ENCODE measurements at regions not wholly inside any gene's neighbourhood (a gene's known extent, or its start where the extent isn't known, plus 50 kb on each side); places are given as distances from the start of the nearest gene placed in this dataset.

DNA sequence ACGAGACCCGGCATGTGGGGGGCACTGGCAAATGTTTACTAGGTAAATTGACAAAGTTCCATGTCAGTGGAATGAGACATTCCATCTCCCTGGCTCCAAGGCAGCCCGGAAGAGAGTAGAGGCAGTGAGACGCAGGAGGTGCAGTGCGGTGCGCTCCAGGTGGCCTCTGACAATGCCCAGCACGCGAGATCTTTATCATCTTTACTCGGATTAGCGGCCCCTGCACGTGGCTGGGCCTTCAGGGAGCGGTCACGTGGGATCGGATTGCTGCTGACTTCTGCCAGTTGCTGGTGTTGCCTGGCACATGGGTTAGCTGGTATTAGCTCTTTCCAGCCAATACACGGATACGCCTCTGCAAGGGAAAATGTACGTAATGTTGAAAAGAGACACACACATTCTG, 151.2 kb upstream of the ALKAL2 start:
- ChIA-PET POLR2A (ENCODE audit: partially characterized antibody) (no interaction called here), CTCF (ENCODE audit: partially characterized antibody) (no interaction called here)
- no peaks in the 10 kb centered on the region for H3K23me2 ChIP-seq (ENCODE audit: low read depth, low read length)
- H3K9me3 ChIP-seq (ENCODE audit: insufficient read depth in 2 of 2, low read depth in 1 of 2, low read length in 1 of 2): no peaks in the 10 kb centered on the region
- no peak for DNase-seq (ENCODE audit: low read depth in 1 of 2, low spot score in 2 of 2)
- H2AFZ ChIP-seq (ENCODE audit: low read length): peak overlapping the region; percentile 20; the same call in 1 of the 2 replicates
- H3K4me3 ChIP-seq (ENCODE audit: extremely low read depth in 1 of 4, insufficient read depth in 2 of 4, low read depth in 3 of 4, low read length in 4 of 4): no peak overlapping the region
- H3K79me1 ChIP-seq (ENCODE audit: low read depth, low read length): no peaks in the 10 kb centered on the region
- H2AK5ac ChIP-seq (ENCODE audit: low read depth, low read length): no peak overlapping the region
- H2BK120ac ChIP-seq (replicated peaks; ENCODE audit: low read depth, low read length): no peak overlapping the region
- no peak overlapping the region for H2BK5ac ChIP-seq (ENCODE audit: low read depth, low read length)
- H3K18ac ChIP-seq (ENCODE audit: extremely low read depth, low read length): no peak overlapping the region
- H4K8ac ChIP-seq (ENCODE audit: extremely low read depth, insufficient read depth, low read length): no peak overlapping the region
- no peak overlapping the region for H2BK20ac ChIP-seq (ENCODE audit: low read length)
- no peaks in the 10 kb centered on the region for H3K27me3 ChIP-seq (replicated peaks in 1 of 4; ENCODE audit: control insufficient read depth in 3 of 4, extremely low read depth in 1 of 4, insufficient read depth in 3 of 4, low read length in 3 of 4)
- no peak overlapping the region for H3K9ac ChIP-seq (replicated peaks in 1 of 4; ENCODE audit: extremely low read depth in 1 of 4, low read depth in 3 of 4, low read length in 3 of 4)
- no peak overlapping the region for H2BK15ac ChIP-seq (ENCODE audit: low read length)
- no peak overlapping the region for H3K23ac ChIP-seq (ENCODE audit: insufficient read length)
- no peak overlapping the region for H3K4ac ChIP-seq (replicated peaks; ENCODE audit: insufficient read length, low read depth, low read length)
- no peak overlapping the region for H2BK12ac ChIP-seq (ENCODE audit: low read depth, low read length)
- H3K4me2 ChIP-seq (ENCODE audit: insufficient read depth in 1 of 2, low read depth in 2 of 2, low read length in 2 of 2): no peak overlapping the region
- peaks cover 0 to 2% of the 10 kb centered on the region in 2 experiments for H4K20me1 ChIP-seq (replicated peaks in 1 of 2; ENCODE audit: control insufficient read depth in 1 of 2, insufficient read depth in 2 of 2, low read length in 2 of 2)
- H3K4me1 ChIP-seq (replicated peaks in 1 of 4; ENCODE audit: control insufficient read depth in 3 of 4, insufficient read depth in 4 of 4, low read length in 3 of 4): peaks cover 0 to 2% (median under 1%) of the 10 kb centered on the region in 4 experiments; a peak in 2 of 7 replicates
- H3K56ac ChIP-seq (replicated peaks; ENCODE audit: insufficient read length, low read depth, low read length): no peak overlapping the region
- H4K91ac ChIP-seq (replicated peaks; ENCODE audit: insufficient read length, low read length): no peak overlapping the region
- H4K5ac ChIP-seq (ENCODE audit: insufficient read length, low read depth, low read length): no peak overlapping the region
- no peaks in the 10 kb centered on the region for H3K79me2 ChIP-seq (ENCODE audit: control insufficient read depth in 1 of 2, insufficient read depth in 2 of 2, low read length in 2 of 2)
- 91% methylated on average over 17 of the region's 17 CpGs; no CpG with 5 or more reads in 1 of the 2 experiments for WGBS, 2 experiments (ENCODE audit: extremely low coverage in 1 of 2, insufficient coverage in 1 of 2, insufficient read length in 1 of 2, insufficient replicate concordance in 2 of 2, low coverage in 1 of 2, low lambda C conversion rate in 2 of 2, missing lambda C conversion rate in 1 of 2)
- no peak overlapping the region for H3K27ac ChIP-seq (ENCODE audit: low read depth, low read length)
- H3K36me3 ChIP-seq (ENCODE audit: control insufficient read depth in 2 of 4, insufficient read depth in 4 of 4, low read length in 3 of 4): no peaks in the 10 kb centered on the region
- no peak for FAIRE-seq
- H3K14ac ChIP-seq (ENCODE audit: insufficient read length): no peak overlapping the region
- no peak for TF ChIP-seq TAF1 (IDR thresholded peaks at IDR 0.05; ENCODE audit: low read depth, low read length)
